HG03097 (cell line): ENCODE measurements at regions not wholly inside any gene's neighbourhood (a gene's known extent, or its start where the extent isn't known, plus 50 kb on each side); places are given as distances from the start of the nearest gene placed in this dataset.

ENCODE experiments used
- ATAC-seq: cut with Tn5 transposase; IDR thresholded peaks from one replicate; pipeline ENCODE4 v1.9.1; 2021; ENCODE audit not compliant: unreplicated experiment, low FRiP score

DNA sequence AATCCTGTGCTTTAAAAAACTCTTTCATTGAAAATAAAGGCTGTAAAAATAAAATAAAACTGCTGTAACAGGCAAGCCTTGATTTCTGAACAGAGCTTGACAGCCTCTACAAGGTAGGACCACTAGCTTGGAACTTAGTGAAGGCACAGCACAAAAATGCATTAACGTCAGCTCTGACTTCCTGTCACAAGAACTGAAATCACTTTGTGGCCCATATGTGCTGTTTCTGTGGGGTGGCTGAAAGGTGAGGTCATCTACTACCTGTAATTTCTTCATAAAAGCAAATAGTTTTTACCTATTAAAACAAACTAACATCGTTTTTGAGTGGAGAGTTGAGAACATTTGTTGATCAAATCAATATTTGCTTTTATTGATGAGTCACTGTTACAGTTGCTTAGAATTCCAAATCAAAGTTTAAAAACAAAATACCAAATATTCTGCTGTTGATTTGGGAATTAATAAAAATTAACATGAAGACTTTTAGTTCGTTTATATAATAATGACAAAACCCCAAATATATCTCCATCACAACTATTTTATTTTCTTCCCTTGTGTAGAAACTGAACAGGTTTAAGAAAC lies 1034.1 kb downstream of the MCTP2 start:
- no peak for ATAC-seq

DNA sequence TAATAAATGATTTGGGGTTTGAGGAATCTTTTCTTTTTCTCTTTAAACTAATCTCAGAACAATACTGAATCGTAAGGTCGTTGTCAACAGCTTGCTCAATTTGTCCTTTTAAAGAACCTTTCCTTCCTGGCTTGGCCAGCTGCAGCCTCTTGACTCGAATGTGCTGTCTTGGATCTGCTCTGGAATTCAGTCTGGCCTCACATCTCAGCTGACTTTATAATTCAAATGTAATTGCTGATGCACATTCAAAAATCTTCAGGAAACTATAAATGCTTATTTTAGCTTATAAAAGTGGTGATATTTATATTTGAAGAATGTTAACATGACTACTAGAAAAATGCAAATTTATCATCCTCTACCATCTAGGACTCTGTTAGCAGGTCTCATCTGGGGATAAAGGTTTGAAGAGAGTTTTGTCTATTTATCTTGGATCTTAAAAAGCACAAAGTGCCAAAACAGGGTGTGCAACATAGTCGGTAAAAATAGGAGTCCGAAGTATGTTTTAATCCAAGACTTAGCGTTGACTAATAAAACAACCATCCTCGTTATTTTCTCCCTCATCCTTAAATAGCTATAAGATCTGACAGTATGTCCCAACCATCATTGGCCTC lies 1035.2 kb downstream of the MCTP2 start:
- no peak for ATAC-seq

DNA sequence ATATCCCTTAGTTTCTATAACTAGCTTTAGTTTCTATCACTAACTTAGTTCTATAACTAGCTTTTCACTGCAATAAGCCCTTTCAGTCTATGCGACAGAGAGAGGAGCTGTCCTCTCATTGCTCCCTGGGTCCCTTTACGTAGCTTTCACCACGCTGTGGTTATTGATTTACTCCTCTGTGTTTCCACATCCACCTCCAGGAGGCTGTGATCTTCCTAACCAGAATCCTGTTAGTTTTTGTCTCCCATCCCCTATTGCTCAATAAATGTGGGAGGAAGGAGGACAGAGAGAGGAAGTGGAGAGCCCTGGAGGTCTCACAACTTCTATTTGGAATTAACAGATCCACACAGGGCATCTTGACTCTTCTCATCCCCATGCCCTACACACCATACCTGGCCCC lies 1036.1 kb downstream of the MCTP2 start:
- ATAC-seq, result no peak

DNA sequence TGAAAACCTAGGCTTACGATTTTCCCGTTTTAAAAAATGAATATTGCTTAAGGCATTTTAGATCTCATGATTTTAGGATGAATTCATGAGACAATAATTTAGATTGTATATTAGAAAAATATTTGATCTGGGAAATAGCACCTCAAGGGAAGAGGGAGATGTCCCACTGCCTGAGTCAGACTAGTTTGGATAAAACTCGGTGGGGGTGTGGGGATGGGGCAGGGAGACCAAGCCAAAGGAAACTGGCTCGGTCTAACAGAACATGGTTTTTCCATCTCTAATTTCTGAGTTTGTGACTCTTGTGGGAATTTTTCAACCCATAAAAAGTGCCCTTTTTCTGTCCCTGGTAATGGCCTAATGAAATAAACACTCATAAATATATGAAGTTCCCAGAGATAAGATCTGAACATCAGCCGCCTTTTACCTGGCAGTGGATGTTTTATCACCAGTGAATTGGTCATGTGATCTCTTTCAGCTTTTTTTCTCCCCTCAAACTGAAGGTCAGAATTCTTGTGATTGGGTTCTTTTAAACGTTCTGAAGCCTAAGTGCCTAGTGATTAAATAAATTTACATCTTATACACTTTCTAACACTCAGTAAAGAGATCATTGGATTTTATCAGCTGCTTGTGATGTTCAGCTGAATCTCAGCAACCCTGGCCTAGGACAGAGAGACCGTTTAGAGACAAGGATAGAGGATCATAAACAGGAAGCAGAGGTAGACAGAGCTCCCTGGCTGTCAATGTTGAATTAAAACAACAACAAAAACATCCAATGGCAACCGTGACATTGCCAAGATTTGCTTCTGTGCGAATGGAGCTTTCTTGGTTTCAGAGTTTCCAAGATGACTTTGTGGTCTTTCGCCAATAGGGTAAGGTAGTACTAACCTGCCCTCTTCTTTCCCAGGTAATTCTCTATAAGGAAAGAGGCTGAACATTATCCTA lies 1038.2 kb downstream of the MCTP2 start:
- ATAC-seq, result no peak

DNA sequence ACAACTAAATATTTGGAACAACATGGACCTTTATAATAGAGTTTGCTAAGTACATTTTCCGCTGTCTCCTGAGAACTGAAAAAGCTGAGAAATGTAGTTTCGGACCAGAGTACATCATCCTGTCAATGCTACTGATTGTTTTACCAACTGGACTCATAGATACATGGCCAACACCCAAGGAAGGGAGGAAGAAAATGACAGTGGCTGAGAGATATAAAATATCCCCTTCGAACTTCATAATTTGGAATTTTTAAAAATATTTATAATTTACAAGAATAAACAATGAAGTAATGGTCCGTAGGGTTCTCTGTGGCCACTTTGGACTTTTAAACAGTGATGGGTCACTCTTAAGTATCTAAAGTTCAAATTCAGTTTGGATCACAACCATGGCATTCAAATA lies 1042.7 kb downstream of the MCTP2 start:
- no peak for ATAC-seq

DNA sequence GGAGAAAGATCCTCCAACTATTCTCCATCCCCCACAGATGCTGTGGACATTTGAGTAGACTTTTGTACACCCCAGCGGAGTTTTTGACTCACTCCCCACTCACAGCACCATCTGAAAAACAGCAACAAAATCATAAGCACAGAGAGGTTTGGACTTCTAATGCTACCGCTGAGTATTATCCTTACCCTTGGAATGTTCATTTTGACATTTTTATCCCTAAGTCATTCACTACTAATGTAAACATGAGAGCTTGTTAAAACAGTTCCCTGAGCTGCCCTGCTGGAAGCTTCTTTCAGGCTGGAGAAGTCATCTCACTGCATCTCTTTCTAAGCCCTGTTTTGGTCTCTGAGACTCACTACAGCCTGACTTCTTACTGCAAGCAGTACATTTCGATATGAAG lies 1045.9 kb downstream of the MCTP2 start:
- no peak for ATAC-seq

DNA sequence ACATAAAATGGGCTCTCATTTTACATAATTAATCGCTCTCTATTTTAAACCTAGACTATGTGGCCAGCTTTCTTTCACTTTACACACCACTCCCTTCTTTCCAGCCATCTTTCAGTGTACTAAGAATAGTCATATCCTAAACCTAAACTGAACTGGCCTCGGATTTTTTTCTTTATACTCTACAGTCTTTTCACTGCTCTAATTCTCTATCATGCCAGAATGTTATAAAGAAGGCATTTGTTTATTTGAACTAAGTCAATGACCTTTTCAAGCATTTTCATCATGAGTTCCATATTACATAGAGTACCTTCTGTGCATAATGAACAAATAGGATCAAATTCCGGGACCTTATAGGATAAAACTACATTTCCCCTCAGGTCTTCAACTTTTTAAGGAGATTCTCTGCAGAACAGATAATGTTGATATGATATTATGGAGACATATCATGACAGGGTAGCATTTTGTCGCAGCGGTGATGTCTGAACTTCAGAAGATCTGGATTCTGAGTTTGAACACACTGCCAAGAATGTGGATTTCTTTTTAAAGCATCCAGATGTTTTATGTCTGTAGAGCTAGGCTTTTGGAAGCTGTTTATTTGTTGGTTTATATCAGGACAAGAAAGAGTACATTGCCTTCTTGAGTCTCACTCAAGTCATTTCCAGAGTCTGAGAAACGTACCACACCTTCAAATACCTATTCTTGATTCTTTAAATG lies 1047.3 kb downstream of the MCTP2 start:
- no peak for ATAC-seq

DNA sequence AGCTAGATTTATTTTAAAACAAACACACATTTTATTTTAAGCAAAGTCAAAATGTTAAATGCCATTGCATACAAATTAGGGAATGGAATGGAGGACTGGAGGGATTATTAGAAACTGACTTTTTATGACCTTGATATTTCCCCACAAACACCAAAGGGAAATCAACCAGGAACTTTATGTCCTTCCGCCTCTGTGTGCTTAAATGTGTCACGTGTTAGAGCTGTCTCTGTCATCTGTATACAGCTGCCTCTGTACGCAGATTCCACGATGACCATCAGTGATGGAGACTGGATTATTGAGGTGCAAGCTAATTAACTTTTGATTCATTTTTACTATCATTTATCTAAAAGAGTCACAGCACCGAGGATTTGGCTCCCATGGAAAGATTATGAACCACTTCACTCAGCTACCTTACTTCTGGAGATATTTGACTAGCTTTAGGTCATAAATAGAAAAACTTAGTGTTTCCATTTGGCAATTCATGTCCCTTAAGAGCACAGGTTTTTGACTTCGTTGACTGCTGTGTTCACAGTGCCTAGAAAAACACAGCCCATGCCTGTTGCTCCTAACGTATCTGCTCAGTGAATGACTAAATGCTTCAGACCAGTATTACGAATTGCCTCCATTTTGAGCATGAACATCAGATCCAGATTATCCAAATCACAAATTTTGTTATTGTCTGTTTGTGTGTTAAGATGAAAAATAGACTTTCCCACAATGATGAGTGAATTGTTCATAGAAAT lies 1048.1 kb downstream of the MCTP2 start:
- ATAC-seq, result no peak

DNA sequence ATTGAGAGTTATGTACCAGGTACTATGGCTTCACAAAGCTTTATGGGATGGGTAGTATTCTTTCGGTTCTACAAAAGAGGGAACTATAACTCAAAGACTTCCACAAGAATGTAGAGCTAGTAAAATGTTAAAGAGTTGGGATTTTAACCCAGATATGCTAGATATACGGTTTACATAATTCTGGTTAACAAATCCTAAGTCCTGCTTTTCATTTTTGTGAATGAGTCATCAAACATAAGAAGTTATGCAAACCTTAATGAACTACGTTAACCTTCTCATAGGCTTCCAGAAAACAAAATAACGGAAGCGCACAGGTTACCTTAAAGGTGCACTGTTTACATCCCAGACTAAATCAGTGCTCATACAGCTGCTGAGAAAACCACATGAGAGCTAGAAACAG lies 1049.3 kb downstream of the MCTP2 start:
- ATAC-seq, result no peak

DNA sequence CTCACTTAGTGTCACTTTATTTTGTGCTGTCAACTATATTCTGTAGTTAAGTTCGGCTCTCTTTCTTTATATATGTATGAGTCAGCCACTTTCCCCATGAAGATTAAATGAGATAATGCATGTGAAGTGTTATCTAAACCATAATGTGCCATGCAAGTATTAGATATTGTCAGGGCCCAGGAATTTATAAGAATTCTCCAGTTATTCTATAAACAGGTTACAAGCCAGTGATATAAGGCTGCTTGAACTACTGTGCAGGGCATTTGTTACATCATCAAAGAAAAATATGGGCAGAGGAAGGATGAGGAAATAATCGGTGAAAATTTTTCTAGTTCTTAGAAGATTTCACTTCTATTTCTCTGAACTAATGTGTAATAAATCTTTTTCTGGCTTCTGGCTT lies 1049.0 kb upstream of the NR2F2 start:
- ATAC-seq, result no peak

DNA sequence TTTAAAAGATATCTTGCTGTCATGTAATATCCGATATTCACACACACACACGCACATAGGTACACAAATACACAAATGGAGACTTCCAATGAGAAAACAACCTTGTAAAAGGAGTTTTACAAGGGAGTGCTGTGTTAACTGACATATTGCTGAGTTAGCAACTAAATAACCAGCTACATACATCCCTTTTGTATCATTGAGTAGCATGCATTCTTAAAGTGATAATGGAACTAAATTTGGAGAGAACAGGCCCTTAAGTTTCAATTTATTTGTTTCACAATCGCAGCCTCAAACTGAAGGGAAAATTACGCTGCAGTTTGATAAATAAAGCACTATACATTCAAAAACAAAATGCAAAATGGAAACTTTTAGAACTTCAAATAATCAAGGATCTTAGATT lies 1046.0 kb upstream of the NR2F2 start:
- ATAC-seq, result no peak

DNA sequence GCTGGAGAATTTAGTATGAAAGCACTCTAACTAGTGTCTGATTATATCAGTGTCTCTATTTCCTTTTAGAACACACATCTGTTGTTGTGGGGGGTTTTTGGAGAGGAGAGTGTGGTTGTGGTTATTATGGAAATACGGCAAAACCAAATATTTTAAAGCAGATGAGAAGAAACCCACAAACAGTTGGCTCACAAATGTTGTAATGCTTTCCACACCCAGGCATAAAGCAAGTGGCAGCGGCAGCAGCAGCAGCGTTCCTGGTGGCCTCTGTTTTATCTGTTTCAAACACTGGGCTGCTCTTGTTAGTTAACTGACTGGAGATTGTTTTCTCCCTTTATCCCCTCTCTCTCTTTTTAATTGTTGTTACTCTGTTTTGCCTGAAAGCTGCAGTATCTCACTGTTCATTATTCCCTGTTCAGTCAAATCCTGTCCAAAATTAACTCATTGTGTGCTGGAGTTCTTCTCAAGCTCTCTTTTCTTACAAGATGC lies 1045.5 kb upstream of the NR2F2 start:
- no peak for ATAC-seq

DNA sequence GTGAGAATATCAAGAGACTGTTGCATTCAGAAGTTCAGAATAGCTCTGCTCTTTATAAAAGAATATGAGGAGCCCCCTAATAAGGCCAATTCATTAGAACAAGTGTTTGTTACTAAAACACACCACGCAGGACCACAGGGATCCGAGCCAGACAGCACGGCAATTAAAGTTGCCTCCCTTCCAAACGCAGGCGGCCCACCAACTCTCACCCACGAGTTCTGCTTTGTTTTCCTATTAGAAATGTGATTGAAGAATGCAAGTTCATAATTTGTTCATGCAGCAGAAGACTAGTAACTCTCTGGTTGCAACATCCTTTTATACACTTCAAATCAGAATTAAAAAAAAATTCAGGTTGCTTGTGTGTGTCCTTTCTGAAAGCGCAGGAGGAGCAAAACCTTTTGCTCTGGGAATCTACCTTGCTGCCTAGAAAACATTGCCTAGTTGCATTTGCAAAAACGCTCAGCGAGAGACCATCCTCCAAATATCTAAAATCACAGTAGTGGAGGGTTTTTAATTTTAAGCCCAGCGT lies 1044.1 kb upstream of the NR2F2 start:
- ATAC-seq, result no peak

DNA sequence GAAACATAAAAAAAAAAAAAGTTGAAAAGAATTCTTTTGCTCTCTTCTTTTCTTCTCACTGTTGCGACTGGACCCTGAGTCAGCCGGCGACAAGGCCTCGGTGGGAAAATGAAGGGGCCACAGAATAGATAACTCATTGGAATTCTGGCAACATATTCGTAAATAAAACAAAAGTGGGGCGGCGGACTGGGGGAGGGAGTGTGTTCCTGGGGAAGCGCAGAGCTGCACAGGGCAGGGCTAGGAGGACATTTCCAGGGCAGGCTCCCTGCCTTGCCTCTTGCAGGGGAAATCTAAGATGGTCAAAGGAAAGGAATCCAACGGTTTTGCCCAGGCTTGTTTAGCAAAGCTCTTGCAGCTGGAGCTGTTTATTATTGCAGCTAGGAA lies 1042.8 kb upstream of the NR2F2 start:
- ATAC-seq, result no peak

DNA sequence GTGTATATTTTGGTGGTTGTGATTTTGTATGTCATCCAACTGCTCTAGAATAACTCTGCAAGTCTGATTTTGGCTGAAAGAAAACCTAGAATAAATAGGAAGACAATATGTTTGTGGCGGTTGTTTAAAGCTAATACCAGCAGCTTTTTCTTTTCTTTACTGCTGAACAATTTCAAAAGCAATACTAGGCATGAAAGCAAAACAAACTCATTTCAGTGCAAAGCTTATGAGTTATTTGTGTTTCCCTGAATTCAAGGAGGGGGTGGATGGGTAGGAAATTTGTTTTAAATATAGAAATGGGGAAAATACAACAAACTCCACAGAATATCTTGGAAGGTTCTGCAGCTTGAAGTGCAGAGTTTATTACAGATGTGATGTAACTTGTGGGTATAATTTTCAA lies 1041.9 kb upstream of the NR2F2 start:
- no peak for ATAC-seq

DNA sequence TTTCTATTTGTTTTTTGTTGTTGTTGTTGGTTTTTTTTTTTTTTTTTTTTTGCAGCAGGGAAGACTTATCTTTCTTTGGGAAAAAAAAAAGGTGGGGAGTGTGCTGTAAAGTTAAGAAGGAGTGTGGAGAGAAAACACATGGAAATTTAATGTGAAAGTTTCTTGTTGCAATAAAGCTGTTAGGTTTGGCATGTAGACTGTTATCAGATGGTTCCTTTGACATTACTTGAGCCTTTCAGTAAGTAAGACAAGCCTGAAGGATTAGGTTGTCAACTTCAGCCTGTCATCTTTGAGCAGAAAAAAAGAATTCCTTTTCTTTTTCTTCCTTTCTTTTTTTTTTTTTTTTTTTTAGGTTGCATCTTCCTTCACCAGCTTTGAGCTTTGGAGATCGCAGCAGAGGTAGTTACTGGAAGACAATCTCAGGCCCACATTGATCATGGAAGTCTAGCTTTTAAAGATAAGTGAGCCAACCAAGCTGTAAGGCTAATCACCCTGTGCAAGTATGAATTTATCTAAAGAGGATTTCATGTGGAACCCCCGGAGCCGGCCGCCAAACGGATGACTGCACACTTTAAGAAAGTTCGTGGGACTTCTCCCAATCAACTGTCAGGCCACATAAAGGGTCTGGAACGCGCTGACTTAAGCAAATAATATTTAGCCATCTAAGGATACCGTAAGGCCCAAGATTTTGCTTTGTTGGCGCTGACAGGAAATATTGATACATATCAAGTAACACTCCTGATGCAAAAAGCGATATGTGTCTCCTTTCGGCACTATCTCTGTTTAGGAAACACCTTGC lies 1040.1 kb upstream of the NR2F2 start:
- no peak for ATAC-seq

DNA sequence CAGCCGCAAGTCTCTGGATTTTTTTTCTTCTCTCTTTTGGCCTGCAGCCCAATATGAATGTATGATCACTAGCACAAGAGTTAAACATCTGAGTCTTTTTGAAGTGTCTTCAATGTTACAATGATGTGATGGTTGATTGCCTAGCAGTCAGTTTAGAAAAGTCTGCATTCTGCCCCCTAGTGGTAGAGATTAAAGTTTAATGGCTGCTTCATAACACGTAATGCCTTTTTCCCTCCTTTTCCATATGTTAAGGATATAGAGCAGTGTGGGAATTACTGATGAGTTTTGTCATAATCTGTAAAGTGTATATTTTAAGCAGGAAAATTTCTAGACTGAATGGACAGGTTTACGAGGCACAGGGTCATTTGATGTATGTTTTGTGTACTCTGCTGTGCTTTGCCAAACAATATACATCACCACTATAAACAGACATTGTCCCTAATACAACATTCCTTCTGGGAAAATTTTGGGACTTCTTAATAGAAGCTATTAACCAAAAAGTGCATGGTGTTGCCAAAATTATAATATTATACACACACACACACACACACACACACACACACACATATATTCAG lies 1038.5 kb upstream of the NR2F2 start:
- ATAC-seq, result no peak

DNA sequence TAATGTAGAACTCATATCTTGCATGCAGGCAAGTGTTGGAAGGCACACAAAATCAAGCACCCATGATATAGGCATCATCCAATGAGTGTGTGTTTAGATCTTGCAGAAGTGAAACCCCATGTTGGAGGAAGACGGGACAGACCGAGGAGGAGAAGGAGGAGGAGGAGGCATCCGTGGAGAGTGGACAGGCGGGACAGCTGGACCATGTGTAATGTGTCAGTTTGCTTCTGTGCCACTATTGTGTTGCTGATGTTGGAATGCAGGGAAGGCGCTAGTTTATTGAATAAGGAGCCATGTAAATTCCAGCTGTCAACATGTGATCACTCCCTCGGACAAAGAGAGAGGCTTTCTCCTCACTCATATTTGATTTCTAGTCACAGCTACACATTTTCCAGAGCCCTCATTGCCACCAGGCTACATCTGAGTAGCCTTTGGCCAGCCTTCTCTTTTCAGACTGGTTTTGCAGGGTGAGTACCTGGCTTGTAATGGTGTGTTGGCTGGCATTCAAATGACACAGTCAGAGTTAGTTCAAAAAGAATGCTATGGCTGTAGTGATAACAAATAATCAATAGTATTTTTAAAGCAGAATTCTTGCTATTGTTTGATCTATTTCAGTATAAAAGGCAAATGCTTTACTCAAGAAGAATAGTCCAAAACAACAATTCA lies 1037.6 kb upstream of the NR2F2 start:
- no peak for ATAC-seq
